NCI-H1092 treated with DMSO at 0.1 percent for 48 hours (cell line): ENCODE measurements at regions not wholly inside any gene's neighbourhood (a gene's known extent, or its start where the extent isn't known, plus 50 kb on each side); places are given as distances from the start of the nearest gene placed in this dataset.

Experiments used
- DNase-seq: peaks from one replicate; lab custom pipeline; 2025; lab: John Stamatoyannopoulos, UW

- no peak for DNase-seq
These were observed 452.0 kb downstream of the ARL4A start for GRCh38 chr7:13139436-13139835.

- DNase-seq = no peak
These were observed 457.2 kb downstream of the ARL4A start for GRCh38 chr7:13144673-13145072.

GRCh38 chr7:13148548-13148947 is 461.1 kb downstream of the ARL4A start:
- DNase-seq = no peak

- no peak for DNase-seq
These were observed 464.5 kb downstream of the ARL4A start for GRCh38 chr7:13151978-13152377.

GRCh38 chr7:13152755-13153154 is 465.3 kb downstream of the ARL4A start:
- no peak for DNase-seq

GRCh38 chr7:13153266-13153665 is 465.8 kb downstream of the ARL4A start:
- DNase-seq = no peak

GRCh38 chr7:13153742-13154141 is 466.3 kb downstream of the ARL4A start:
- no peak for DNase-seq

- no peak for DNase-seq
These were observed 467.8 kb downstream of the ARL4A start for GRCh38 chr7:13155188-13155587.

GRCh38 chr7:13159003-13159402 is 471.6 kb downstream of the ARL4A start:
- no peak for DNase-seq

GRCh38 chr7:13159467-13160184 is 472.2 kb downstream of the ARL4A start:
- no peak for DNase-seq

- DNase-seq = no peak
These were observed 473.7 kb downstream of the ARL4A start for GRCh38 chr7:13161125-13161524.

- no peak for DNase-seq
These were observed 478.4 kb downstream of the ARL4A start for GRCh38 chr7:13165854-13166253.

- no peak for DNase-seq
These were observed 479.4 kb downstream of the ARL4A start for GRCh38 chr7:13166801-13167200.

- no peak for DNase-seq
These were observed 481.9 kb downstream of the ARL4A start for GRCh38 chr7:13169356-13169755.

GRCh38 chr7:13174991-13175390 is 487.6 kb downstream of the ARL4A start:
- no peak for DNase-seq

- peak; percentile 51 for DNase-seq
These were observed 491.7 kb downstream of the ARL4A start for GRCh38 chr7:13179011-13179582.

GRCh38 chr7:13179775-13180523 is 492.5 kb downstream of the ARL4A start:
- peak; percentile 16 for DNase-seq

GRCh38 chr7:13181216-13181615 is 493.8 kb downstream of the ARL4A start:
- DNase-seq = peak; percentile 92

- DNase-seq = no peak
These were observed 497.7 kb downstream of the ARL4A start for GRCh38 chr7:13185139-13185538.

- no peak for DNase-seq
These were observed 500.9 kb downstream of the ARL4A start for GRCh38 chr7:13188236-13188805.

- no peak for DNase-seq
These were observed 501.5 kb downstream of the ARL4A start for GRCh38 chr7:13188922-13189321.

GRCh38 chr7:13189668-13190067 is 502.2 kb downstream of the ARL4A start:
- DNase-seq = no peak

GRCh38 chr7:13197501-13197900 is 510.1 kb downstream of the ARL4A start:
- no peak for DNase-seq
